IMR-90 (cell line): ENCODE measurements at regions not wholly inside any gene's neighbourhood (a gene's known extent, or its start where the extent isn't known, plus 50 kb on each side); places are given as distances from the start of the nearest gene placed in this dataset.

Source experiments
- CEBPB ChIP-seq: IDR thresholded peaks from 2 replicates; pipeline ENCODE4 v1.6.1; 2012; ENCODE audit warnings: low read depth, low read length, improper control_type of control experiment
- CHD1 ChIP-seq: IDR thresholded peaks from 2 replicates; pipeline ENCODE4 v1.6.1; 2012; ENCODE audit warnings: low read depth, low read length, improper control_type of control experiment
- CTCF ChIP-seq: conservative IDR thresholded peaks from 2 replicates; pipeline ENCODE4 v1.5.1; 2012; ENCODE audit warnings: mild to moderate bottlenecking, low read depth, low read length, improper control_type of control experiment
- ELK1 ChIP-seq: fragments of 150-350 bp; IDR thresholded peaks from 2 replicates; pipeline ENCODE4 v1.6.1; 2016; ENCODE audit warnings: low read depth, mild to moderate bottlenecking, low read length, moderate library complexity, borderline replicate concordance
- MAFK ChIP-seq: IDR thresholded peaks from 2 replicates; pipeline ENCODE4 v1.6.1; 2012; ENCODE audit warnings: low read depth, low read length, improper control_type of control experiment
- MAZ ChIP-seq: IDR thresholded peaks from 2 replicates; pipeline ENCODE4 v1.6.1; 2012; ENCODE audit warnings: low read depth, mild to moderate bottlenecking, low read length, improper control_type of control experiment, moderate library complexity, borderline replicate concordance
- NFE2L2 ChIP-seq: fragments of 150-350 bp; IDR thresholded peaks from 2 replicates; pipeline ENCODE4 v1.6.1; 2016; ENCODE audit warnings: low read depth, mild to moderate bottlenecking, low read length
- POLR2A ChIP-seq: IDR thresholded peaks from 2 replicates; pipeline ENCODE4 v1.6.1; 2012; ENCODE audit warnings: mild to moderate bottlenecking, low read depth, low read length
- RCOR1 ChIP-seq: IDR thresholded peaks from 2 replicates; pipeline ENCODE4 v1.6.1; 2012; ENCODE audit warnings: mild to moderate bottlenecking, low read length, improper control_type of control experiment; ENCODE audit not compliant: insufficient replicate concordance
- RFX5 ChIP-seq: IDR thresholded peaks from 2 replicates; pipeline ENCODE4 v1.8.0; 2012; ENCODE audit warnings: low read depth, mild to moderate bottlenecking, low read length, moderate library complexity
- USF2 ChIP-seq: fragments of 150-350 bp; IDR thresholded peaks from 2 replicates; pipeline ENCODE4 v1.6.1; 2017; ENCODE audit warnings: mild to moderate bottlenecking, antibody characterized with exemption, low read length, low read depth

- TF ChIP-seq CTCF (no peak), MAZ (no peak), RCOR1 (no peak), NFE2L2 (no peak), CEBPB (no peak), RFX5 (no peak), MAFK (no peak), USF2 (no peak), POLR2A (no peak), CHD1 (no peak), ELK1 (no peak)
Observed at GRCh38 chr2:15788455-15788829, 151.9 kb upstream of the MYCN start.
